Neural cell (in vitro differentiated cells): ENCODE measurements at regions not wholly inside any gene's neighbourhood (a gene's known extent, or its start where the extent isn't known, plus 50 kb on each side); places are given as distances from the start of the nearest gene placed in this dataset.

ENCODE experiments used
- CTCF ChIP-seq: fragments of 450-650 bp; IDR thresholded peaks from 2 replicates; pipeline ENCODE4 v1.5.1; 2014; ENCODE audit warnings: antibody characterized with exemption, mild to moderate bottlenecking, moderate library complexity; ENCODE audit not compliant: poor library complexity, severe bottlenecking
- MXI1 ChIP-seq: fragments of 450-650 bp; conservative IDR thresholded peaks from 2 replicates; pipeline ENCODE4 v1.6.1; 2014; ENCODE audit warnings: antibody characterized with exemption, mild to moderate bottlenecking; ENCODE audit not compliant: poor library complexity, severe bottlenecking

- TF ChIP-seq MXI1 (no peak), CTCF (no peak)
Observed at GRCh38 chr2:228614741-228615140, 433.3 kb upstream of the SPHKAP start.
